ENCODE measurements at regions not wholly inside any gene's neighbourhood (a gene's known extent, or its start where the extent isn't known, plus 50 kb on each side); places are given as distances from the start of the nearest gene placed in this dataset.

GRCh38 chr6:51350308-51350904 is 531.7 kb downstream of the TFAP2B start:
- no peaks in the 10 kb centered on the region for H3K36me3 ChIP-seq (ENCODE audit: control insufficient read depth in 2 of 2, insufficient read depth in 2 of 2, low read length in 1 of 2)
- no TSS peak for BruUV-seq (replicated peaks)
- H3K4me1 ChIP-seq (ENCODE audit: control insufficient read depth, insufficient read depth, low read length): no peaks in the 10 kb centered on the region
- POLR2A ChIA-PET: no interaction called here
- no peak overlapping the region for H3K27ac ChIP-seq (ENCODE audit: control insufficient read depth, insufficient read depth)
- intact Hi-C loops (cut with micrococcal nuclease; ENCODE audit: unreplicated experiment): loop anchor here (1.0 kb wide), 1 partner anchor 535 kb away; no protein-coding TSS in a partner anchor
- no peak overlapping the region for H2AFZ ChIP-seq (ENCODE audit: control insufficient read depth, low read depth, low read length)
- H4K20me1 ChIP-seq (ENCODE audit: control insufficient read depth, insufficient read depth): no peaks in the 10 kb centered on the region
- SMC1A ChIA-PET (ENCODE audit: uncharacterized antibody, unreplicated experiment): interaction anchor here (0.6 to 1.6 kb wide), 10 partner anchors 10 to 537 kb away, joined by 3 to 6 read pairs (median 3); no protein-coding TSS in a partner anchor
- no peak overlapping the region for H3K4me2 ChIP-seq (ENCODE audit: control insufficient read depth, insufficient read depth)
- H3K27me3 ChIP-seq (replicated peaks in 1 of 2; ENCODE audit: control insufficient read depth in 2 of 2, insufficient read depth in 2 of 2, low read length in 1 of 2): no peaks in the 10 kb centered on the region
- H3K4me3 ChIP-seq: no peak overlapping the region
- no peak overlapping the region for H3K9ac ChIP-seq (ENCODE audit: control insufficient read depth, insufficient read depth, low read length)
- no peak for DNase-seq (ENCODE audit: low read depth, low spot score)
- no peaks in the 10 kb centered on the region for H3K79me2 ChIP-seq (ENCODE audit: control insufficient read depth, insufficient read depth, low read length)
- 50% methylated on average over 2 of the region's 2 CpGs for WGBS (ENCODE audit: insufficient coverage, insufficient replicate concordance, low lambda C conversion rate, missing lambda C conversion rate)
- in situ Hi-C loops (cut with MboI): loop anchor here (10.0 kb wide), 1 partner anchor 536 kb away; the partner anchor contains the start of gene TFAP2B
- RAD21 ChIA-PET (ENCODE audit: unreplicated experiment): interaction anchor here (0.6 to 1.3 kb wide), 3 partner anchors 402 to 535 kb away, joined by 3 to 6 read pairs (median 3); no protein-coding TSS in a partner anchor
- no peak for FAIRE-seq
- peak; percentile 56; the same call in 2 of the 3 replicates for ATAC-seq
- no peaks in the 10 kb centered on the region for H3K9me3 ChIP-seq (replicated peaks; ENCODE audit: control insufficient read depth, insufficient read depth, low read length)
- CTCF ChIA-PET: interaction anchor here (0.7 to 1.8 kb wide), 18 partner anchors 10 to 700 kb away, joined by 3 to 9 read pairs (median 4); no protein-coding TSS in a partner anchor
- TF ChIP-seq RELA (IDR thresholded peaks at IDR 0.05; ENCODE audit: borderline replicate concordance, partially characterized antibody) (no peak), SIX5 (IDR thresholded peaks at IDR 0.05; ENCODE audit: low read depth, low read length, severe bottlenecking) (no peak), RAD21 (IDR thresholded peaks at IDR 0.05; ENCODE audit: insufficient read depth, low read depth, low read length) (peak; percentile 35), SMAD1 (IDR thresholded peaks at IDR 0.05; ENCODE audit: low read depth, partially characterized antibody) (no peak), TBL1XR1 (IDR thresholded peaks at IDR 0.05; ENCODE audit: low read depth, low read length) (no peak), STAT3 (IDR thresholded peaks at IDR 0.05; ENCODE audit: low read depth, low read length) (no peak), HCFC1 (IDR thresholded peaks at IDR 0.05; ENCODE audit: low read length) (no peak)
- TF ChIP-seq, protein P1, sequence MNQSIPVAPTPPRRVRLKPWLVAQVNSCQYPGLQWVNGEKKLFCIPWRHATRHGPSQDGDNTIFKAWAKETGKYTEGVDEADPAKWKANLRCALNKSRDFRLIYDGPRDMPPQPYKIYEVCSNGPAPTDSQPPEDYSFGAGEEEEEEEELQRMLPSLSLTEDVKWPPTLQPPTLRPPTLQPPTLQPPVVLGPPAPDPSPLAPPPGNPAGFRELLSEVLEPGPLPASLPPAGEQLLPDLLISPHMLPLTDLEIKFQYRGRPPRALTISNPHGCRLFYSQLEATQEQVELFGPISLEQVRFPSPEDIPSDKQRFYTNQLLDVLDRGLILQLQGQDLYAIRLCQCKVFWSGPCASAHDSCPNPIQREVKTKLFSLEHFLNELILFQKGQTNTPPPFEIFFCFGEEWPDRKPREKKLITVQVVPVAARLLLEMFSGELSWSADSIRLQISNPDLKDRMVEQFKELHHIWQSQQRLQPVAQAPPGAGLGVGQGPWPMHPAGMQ (IDR thresholded peaks at IDR 0.05; ENCODE audit: borderline replicate concordance): no peak
- TF ChIP-seq, protein P2, sequence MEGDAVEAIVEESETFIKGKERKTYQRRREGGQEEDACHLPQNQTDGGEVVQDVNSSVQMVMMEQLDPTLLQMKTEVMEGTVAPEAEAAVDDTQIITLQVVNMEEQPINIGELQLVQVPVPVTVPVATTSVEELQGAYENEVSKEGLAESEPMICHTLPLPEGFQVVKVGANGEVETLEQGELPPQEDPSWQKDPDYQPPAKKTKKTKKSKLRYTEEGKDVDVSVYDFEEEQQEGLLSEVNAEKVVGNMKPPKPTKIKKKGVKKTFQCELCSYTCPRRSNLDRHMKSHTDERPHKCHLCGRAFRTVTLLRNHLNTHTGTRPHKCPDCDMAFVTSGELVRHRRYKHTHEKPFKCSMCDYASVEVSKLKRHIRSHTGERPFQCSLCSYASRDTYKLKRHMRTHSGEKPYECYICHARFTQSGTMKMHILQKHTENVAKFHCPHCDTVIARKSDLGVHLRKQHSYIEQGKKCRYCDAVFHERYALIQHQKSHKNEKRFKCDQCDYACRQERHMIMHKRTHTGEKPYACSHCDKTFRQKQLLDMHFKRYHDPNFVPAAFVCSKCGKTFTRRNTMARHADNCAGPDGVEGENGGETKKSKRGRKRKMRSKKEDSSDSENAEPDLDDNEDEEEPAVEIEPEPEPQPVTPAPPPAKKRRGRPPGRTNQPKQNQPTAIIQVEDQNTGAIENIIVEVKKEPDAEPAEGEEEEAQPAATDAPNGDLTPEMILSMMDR (IDR thresholded peaks at IDR 0.05 in 2 of 3, conservative IDR thresholded peaks at IDR 0.05 in 1 of 3; ENCODE audit: control insufficient read depth in 2 of 3, extremely low read depth in 1 of 3, insufficient read depth in 1 of 3, low read depth in 3 of 3, low read length in 3 of 3): peak in 2 of 3 experiments; percentile 27 to 37; a peak in 3 of 6 replicates
- TF ChIP-seq, protein P3, sequence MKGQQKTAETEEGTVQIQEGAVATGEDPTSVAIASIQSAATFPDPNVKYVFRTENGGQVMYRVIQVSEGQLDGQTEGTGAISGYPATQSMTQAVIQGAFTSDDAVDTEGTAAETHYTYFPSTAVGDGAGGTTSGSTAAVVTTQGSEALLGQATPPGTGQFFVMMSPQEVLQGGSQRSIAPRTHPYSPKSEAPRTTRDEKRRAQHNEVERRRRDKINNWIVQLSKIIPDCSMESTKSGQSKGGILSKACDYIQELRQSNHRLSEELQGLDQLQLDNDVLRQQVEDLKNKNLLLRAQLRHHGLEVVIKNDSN (IDR thresholded peaks at IDR 0.05; ENCODE audit: borderline replicate concordance, extremely low read length, insufficient read depth, low read depth, low read length): no peak
- TF ChIP-seq, protein P4, sequence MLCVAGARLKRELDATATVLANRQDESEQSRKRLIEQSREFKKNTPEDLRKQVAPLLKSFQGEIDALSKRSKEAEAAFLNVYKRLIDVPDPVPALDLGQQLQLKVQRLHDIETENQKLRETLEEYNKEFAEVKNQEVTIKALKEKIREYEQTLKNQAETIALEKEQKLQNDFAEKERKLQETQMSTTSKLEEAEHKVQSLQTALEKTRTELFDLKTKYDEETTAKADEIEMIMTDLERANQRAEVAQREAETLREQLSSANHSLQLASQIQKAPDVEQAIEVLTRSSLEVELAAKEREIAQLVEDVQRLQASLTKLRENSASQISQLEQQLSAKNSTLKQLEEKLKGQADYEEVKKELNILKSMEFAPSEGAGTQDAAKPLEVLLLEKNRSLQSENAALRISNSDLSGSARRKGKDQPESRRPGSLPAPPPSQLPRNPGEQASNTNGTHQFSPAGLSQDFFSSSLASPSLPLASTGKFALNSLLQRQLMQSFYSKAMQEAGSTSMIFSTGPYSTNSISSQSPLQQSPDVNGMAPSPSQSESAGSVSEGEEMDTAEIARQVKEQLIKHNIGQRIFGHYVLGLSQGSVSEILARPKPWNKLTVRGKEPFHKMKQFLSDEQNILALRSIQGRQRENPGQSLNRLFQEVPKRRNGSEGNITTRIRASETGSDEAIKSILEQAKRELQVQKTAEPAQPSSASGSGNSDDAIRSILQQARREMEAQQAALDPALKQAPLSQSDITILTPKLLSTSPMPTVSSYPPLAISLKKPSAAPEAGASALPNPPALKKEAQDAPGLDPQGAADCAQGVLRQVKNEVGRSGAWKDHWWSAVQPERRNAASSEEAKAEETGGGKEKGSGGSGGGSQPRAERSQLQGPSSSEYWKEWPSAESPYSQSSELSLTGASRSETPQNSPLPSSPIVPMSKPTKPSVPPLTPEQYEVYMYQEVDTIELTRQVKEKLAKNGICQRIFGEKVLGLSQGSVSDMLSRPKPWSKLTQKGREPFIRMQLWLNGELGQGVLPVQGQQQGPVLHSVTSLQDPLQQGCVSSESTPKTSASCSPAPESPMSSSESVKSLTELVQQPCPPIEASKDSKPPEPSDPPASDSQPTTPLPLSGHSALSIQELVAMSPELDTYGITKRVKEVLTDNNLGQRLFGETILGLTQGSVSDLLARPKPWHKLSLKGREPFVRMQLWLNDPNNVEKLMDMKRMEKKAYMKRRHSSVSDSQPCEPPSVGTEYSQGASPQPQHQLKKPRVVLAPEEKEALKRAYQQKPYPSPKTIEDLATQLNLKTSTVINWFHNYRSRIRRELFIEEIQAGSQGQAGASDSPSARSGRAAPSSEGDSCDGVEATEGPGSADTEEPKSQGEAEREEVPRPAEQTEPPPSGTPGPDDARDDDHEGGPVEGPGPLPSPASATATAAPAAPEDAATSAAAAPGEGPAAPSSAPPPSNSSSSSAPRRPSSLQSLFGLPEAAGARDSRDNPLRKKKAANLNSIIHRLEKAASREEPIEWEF (IDR thresholded peaks at IDR 0.05; ENCODE audit: insufficient replicate concordance, low read depth, low read length): no peak

All from GM12878 (cell line).